K562 (cell line): ENCODE measurements at regions not wholly inside any gene's neighbourhood (a gene's known extent, or its start where the extent isn't known, plus 50 kb on each side); places are given as distances from the start of the nearest gene placed in this dataset.

ENCODE experiments used
- ADNP ChIP-seq: fragments of 200-800 bp; sonication (Bioruptor generic); IDR thresholded peaks from 2 replicates; pipeline ENCODE4 v1.6.1; 2016; ENCODE audit warnings: missing genetic modification characterization, missing compliant biosample characterization
- CHD1 ChIP-seq: fragments of 200-600 bp; sonication (generic); IDR thresholded peaks from one replicate; pipeline ENCODE4 v1.6.1; 2012; ENCODE audit warnings: mild to moderate bottlenecking, moderate library complexity, low read length, inconsistent platforms
- ELF4 ChIP-seq: fragments of 450-650 bp; formaldehyde crosslinking; IDR thresholded peaks from 2 replicates; pipeline ENCODE4 v1.4.0; 2022; ENCODE audit warnings: missing genetic modification characterization
- EP300 ChIP-seq: IDR thresholded peaks from 2 replicates; pipeline ENCODE4 v1.6.1; 2012; ENCODE audit warnings: low read length, improper control_type of control experiment
- FOS ChIP-seq: IDR thresholded peaks from 3 replicates; pipeline ENCODE4 v1.6.1; 2011; ENCODE audit not compliant: insufficient read length; ENCODE audit errors: extremely low read depth
- FOXJ3 ChIP-seq: sonication (generic); formaldehyde crosslinking; IDR thresholded peaks from 2 replicates; pipeline ENCODE4 v1.4.0; 2020; ENCODE audit warnings: mild to moderate bottlenecking, missing genetic modification reagents
- GABPB2 ChIP-seq: fragments of 250-450 bp; sonication (Bioruptor Pico); conservative IDR thresholded peaks from 2 replicates; pipeline ENCODE4 v1.5.1; 2021; ENCODE audit warnings: mild to moderate bottlenecking
- GATAD2B ChIP-seq: fragments of 450-650 bp; IDR thresholded peaks from 2 replicates; pipeline ENCODE4 v1.6.1; 2017; ENCODE audit warnings: mild to moderate bottlenecking, borderline replicate concordance
- HDAC1 ChIP-seq, 2 experiments: fragments of 450-650 bp; IDR thresholded peaks; 2 replicates each; pipeline ENCODE4 v1.6.1; 2016 to 2017; ENCODE audit warnings: inconsistent platforms in 1 of 2, mild to moderate bottlenecking in 1 of 2, moderate library complexity in 1 of 2
- MYBL2 ChIP-seq, 2 experiments: fragments of 450-650 bp in 1 of 2; sonication (generic) in 1 of 2; formaldehyde crosslinking in 1 of 2; IDR thresholded peaks; 2 replicates each; pipeline versions ENCODE4 v1.6.1 to v1.8.1; 2017 to 2022; ENCODE audit warnings: borderline replicate concordance in 1 of 2, inconsistent platforms in 1 of 2, low read depth in 1 of 2, mild to moderate bottlenecking in 1 of 2, missing genetic modification reagents in 1 of 2, moderate library complexity in 1 of 2
- NCOA1 ChIP-seq: fragments of 450-650 bp; IDR thresholded peaks from 2 replicates; pipeline ENCODE4 v1.6.1; 2016; ENCODE audit warnings: low read depth
- NR2C1 ChIP-seq, 2 experiments: fragments of 450-650 bp; IDR thresholded peaks; 2 replicates each; pipeline ENCODE4 v1.6.1; 2017; ENCODE audit warnings: mild to moderate bottlenecking in 2 of 2, antibody characterized with exemption in 1 of 2, inconsistent platforms in 1 of 2, missing compliant biosample characterization in 1 of 2, missing genetic modification characterization in 1 of 2
- RBM25 ChIP-seq: fragments of 200-400 bp; formaldehyde crosslinking; IDR thresholded peaks from 2 replicates; pipeline ENCODE4 v1.6.1; 2018; ENCODE audit warnings: low read length, low read depth, moderate library complexity; ENCODE audit not compliant: severe bottlenecking
- RUNX1 ChIP-seq: sonication (generic); IDR thresholded peaks from 2 replicates; pipeline ENCODE4 v1.6.1; 2016; ENCODE audit warnings: antibody characterized with exemption, low read depth
- SAFB ChIP-seq: fragments of 200-400 bp; formaldehyde crosslinking; IDR thresholded peaks from 2 replicates; pipeline ENCODE4 v1.6.1; 2017; ENCODE audit warnings: low read depth, low read length, borderline replicate concordance
- SMARCC2 ChIP-seq: fragments of 450-650 bp; IDR thresholded peaks from 2 replicates; pipeline ENCODE4 v1.6.1; 2017; ENCODE audit warnings: antibody characterized with exemption, moderate library complexity, mild to moderate bottlenecking, low read depth
- SP1 ChIP-seq: sonication (generic); formaldehyde crosslinking; IDR thresholded peaks from 2 replicates; pipeline ENCODE4 v1.8.1; 2022; ENCODE audit warnings: mild to moderate bottlenecking, missing genetic modification reagents
- TARDBP ChIP-seq: fragments of 450-650 bp; IDR thresholded peaks from 2 replicates; pipeline ENCODE4 v1.6.1; 2016
- ZNF133 ChIP-seq: fragments of 250-450 bp; sonication (Bioruptor Pico); IDR thresholded peaks from 2 replicates; pipeline ENCODE4 v1.4.0; 2020; ENCODE audit warnings: mild to moderate bottlenecking
- TF ChIP-seq, protein P1 (sequence below): IDR thresholded peaks from 3 replicates; pipeline ENCODE4 v1.6.1; 2011; ENCODE audit warnings: borderline replicate concordance, mild to moderate bottlenecking, moderate library complexity; ENCODE audit not compliant: insufficient read length; ENCODE audit errors: extremely low read depth
- TF ChIP-seq, protein P2 (sequence below): sonication (generic); formaldehyde crosslinking; IDR thresholded peaks from 2 replicates; pipeline ENCODE4 v1.8.1; 2023; ENCODE audit warnings: mild to moderate bottlenecking, missing genetic modification reagents
- TF ChIP-seq, protein P3 (sequence below): IDR thresholded peaks from 2 replicates; pipeline ENCODE4 v1.6.1; 2014; ENCODE audit warnings: antibody characterized with exemption
- TF ChIP-seq, protein P4 (sequence below), 2 experiments: fragments of 450-650 bp in 1 of 2; sonication (generic) in 1 of 2; formaldehyde crosslinking in 1 of 2; IDR thresholded peaks in 1 of 2; conservative IDR thresholded peaks in 1 of 2; 2 replicates each; pipeline versions ENCODE4 v1.6.1 to v1.8.1; 2016 to 2023; ENCODE audit warnings: mild to moderate bottlenecking in 2 of 2, moderate library complexity in 2 of 2, inconsistent platforms in 1 of 2, missing genetic modification reagents in 1 of 2

GRCh38 chr2:105669384-105669891 is 75.3 kb upstream of the NCK2 start (continued):
- TF ChIP-seq MYBL2 (IDR thresholded peaks at IDR 0.05; ENCODE audit: low read depth): no peak
- no peak for TF ChIP-seq MYBL2 (CRISPR knock-in tag; IDR thresholded peaks at IDR 0.05; ENCODE audit: borderline replicate concordance)
- TF ChIP-seq SP1 (CRISPR knock-in tag): no peak
- no peak for TF ChIP-seq ELF4
- TF ChIP-seq FOXJ3: no peak
- peak; percentile 66; the same call in 1 of the 2 replicates for TF ChIP-seq SMARCC2
- TF ChIP-seq CHD1: no peak
- TF ChIP-seq EP300: peak; percentile 81
- no peak for TF ChIP-seq NR2C1 (IDR thresholded peaks at IDR 0.05)
- TF ChIP-seq NR2C1 (tag; IDR thresholded peaks at IDR 0.05): no peak
- no peak for TF ChIP-seq RUNX1
- TF ChIP-seq, protein P1, sequence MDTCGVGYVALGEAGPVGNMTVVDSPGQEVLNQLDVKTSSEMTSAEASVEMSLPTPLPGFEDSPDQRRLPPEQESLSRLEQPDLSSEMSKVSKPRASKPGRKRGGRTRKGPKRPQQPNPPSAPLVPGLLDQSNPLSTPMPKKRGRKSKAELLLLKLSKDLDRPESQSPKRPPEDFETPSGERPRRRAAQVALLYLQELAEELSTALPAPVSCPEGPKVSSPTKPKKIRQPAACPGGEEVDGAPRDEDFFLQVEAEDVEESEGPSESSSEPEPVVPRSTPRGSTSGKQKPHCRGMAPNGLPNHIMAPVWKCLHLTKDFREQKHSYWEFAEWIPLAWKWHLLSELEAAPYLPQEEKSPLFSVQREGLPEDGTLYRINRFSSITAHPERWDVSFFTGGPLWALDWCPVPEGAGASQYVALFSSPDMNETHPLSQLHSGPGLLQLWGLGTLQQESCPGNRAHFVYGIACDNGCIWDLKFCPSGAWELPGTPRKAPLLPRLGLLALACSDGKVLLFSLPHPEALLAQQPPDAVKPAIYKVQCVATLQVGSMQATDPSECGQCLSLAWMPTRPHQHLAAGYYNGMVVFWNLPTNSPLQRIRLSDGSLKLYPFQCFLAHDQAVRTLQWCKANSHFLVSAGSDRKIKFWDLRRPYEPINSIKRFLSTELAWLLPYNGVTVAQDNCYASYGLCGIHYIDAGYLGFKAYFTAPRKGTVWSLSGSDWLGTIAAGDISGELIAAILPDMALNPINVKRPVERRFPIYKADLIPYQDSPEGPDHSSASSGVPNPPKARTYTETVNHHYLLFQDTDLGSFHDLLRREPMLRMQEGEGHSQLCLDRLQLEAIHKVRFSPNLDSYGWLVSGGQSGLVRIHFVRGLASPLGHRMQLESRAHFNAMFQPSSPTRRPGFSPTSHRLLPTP: no peak
- TF ChIP-seq NCOA1: no peak
- no peak for TF ChIP-seq TARDBP
- TF ChIP-seq, protein P2, sequence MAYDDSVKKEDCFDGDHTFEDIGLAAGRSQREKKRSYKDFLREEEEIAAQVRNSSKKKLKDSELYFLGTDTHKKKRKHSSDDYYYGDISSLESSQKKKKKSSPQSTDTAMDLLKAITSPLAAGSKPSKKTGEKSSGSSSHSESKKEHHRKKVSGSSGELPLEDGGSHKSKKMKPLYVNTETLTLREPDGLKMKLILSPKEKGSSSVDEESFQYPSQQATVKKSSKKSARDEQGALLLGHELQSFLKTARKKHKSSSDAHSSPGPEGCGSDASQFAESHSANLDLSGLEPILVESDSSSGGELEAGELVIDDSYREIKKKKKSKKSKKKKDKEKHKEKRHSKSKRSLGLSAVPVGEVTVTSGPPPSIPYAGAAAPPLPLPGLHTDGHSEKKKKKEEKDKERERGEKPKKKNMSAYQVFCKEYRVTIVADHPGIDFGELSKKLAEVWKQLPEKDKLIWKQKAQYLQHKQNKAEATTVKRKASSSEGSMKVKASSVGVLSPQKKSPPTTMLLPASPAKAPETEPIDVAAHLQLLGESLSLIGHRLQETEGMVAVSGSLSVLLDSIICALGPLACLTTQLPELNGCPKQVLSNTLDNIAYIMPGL (CRISPR knock-in tag): no peak
- TF ChIP-seq FOS: no peak
- no peak for TF ChIP-seq RBM25
- TF ChIP-seq ZNF133 (CRISPR knock-in tag): no peak
- TF ChIP-seq, protein P3, sequence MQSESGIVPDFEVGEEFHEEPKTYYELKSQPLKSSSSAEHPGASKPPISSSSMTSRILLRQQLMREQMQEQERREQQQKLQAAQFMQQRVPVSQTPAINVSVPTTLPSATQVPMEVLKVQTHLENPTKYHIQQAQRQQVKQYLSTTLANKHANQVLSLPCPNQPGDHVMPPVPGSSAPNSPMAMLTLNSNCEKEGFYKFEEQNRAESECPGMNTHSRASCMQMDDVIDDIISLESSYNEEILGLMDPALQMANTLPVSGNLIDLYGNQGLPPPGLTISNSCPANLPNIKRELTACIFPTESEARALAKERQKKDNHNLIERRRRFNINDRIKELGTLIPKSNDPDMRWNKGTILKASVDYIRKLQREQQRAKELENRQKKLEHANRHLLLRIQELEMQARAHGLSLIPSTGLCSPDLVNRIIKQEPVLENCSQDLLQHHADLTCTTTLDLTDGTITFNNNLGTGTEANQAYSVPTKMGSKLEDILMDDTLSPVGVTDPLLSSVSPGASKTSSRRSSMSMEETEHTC: no peak
- TF ChIP-seq GATAD2B: no peak
- no peak for TF ChIP-seq SAFB
- TF ChIP-seq, protein P4, sequence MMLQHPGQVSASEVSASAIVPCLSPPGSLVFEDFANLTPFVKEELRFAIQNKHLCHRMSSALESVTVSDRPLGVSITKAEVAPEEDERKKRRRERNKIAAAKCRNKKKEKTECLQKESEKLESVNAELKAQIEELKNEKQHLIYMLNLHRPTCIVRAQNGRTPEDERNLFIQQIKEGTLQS (IDR thresholded peaks at IDR 0.05): peak; percentile 73; the same call in 1 of the 2 replicates
- TF ChIP-seq, protein P4 (CRISPR knock-in tag; conservative IDR thresholded peaks at IDR 0.05): no peak
- TF ChIP-seq GABPB2: no peak
- no peak for TF ChIP-seq HDAC1 (IDR thresholded peaks at IDR 0.05)
- peak; percentile 89 for TF ChIP-seq ADNP
